NT2/D1 (cell line): ENCODE measurements at regions not wholly inside any gene's neighbourhood (a gene's known extent, or its start where the extent isn't known, plus 50 kb on each side); places are given as distances from the start of the nearest gene placed in this dataset.

Source experiments
- DNase-seq: peaks from one replicate; pipeline ENCODE4 v3.0.0-alpha.2; 2011; ENCODE audit warnings: low read depth, low spot score
- H3K27me3 ChIP-seq: 2 replicates; pipeline ENCODE4 v1.6.0; 2011; ENCODE audit warnings: mild to moderate bottlenecking; ENCODE audit not compliant: insufficient read length, insufficient read depth
- H3K36me3 ChIP-seq: 2 replicates; pipeline ENCODE4 v1.6.1; 2011; ENCODE audit warnings: mild to moderate bottlenecking, low read length, mixed read lengths; ENCODE audit not compliant: insufficient read depth, insufficient read length
- H3K4me1 ChIP-seq: 2 replicates; pipeline ENCODE4 v1.5.1; 2011; ENCODE audit not compliant: insufficient read depth, insufficient read length
- H3K4me3 ChIP-seq: 2 replicates; pipeline ENCODE4 v1.5.1; 2011; ENCODE audit warnings: low read depth; ENCODE audit not compliant: insufficient read length
- H3K9ac ChIP-seq: 2 replicates; pipeline ENCODE4 v1.6.0; 2011; ENCODE audit warnings: low read depth; ENCODE audit not compliant: insufficient read length
- H3K9me3 ChIP-seq: 2 replicates; pipeline ENCODE4 v1.5.1; 2011; ENCODE audit warnings: mild to moderate bottlenecking, low read length; ENCODE audit not compliant: insufficient read depth
- SUZ12 ChIP-seq: IDR thresholded peaks from 2 replicates; pipeline ENCODE4 v1.6.1; 2011; ENCODE audit not compliant: insufficient read length, insufficient read depth; ENCODE audit errors: extremely low read depth
- YY1 ChIP-seq: IDR thresholded peaks from 2 replicates; pipeline ENCODE4 v1.6.1; 2011; ENCODE audit not compliant: insufficient read length, insufficient read depth
- ZNF274 ChIP-seq: IDR thresholded peaks from 2 replicates; pipeline ENCODE4 v1.6.1; 2011; ENCODE audit warnings: mild to moderate bottlenecking, low read depth, low read length

GRCh38 chr5:92102313-92102712 is 719.2 kb upstream of the ARRDC3 start:
- H3K36me3 ChIP-seq: no peaks in the 10 kb centered on the region
- no peaks in the 10 kb centered on the region for H3K4me1 ChIP-seq
- no peak overlapping the region for H3K9ac ChIP-seq
- no peaks in the 10 kb centered on the region for H3K27me3 ChIP-seq
- TF ChIP-seq SUZ12 (no peak), YY1 (no peak), ZNF274 (no peak)
- DNase-seq: no peak
- no peak overlapping the region for H3K4me3 ChIP-seq
- H3K9me3 ChIP-seq: no peaks in the 10 kb centered on the region

DNA sequence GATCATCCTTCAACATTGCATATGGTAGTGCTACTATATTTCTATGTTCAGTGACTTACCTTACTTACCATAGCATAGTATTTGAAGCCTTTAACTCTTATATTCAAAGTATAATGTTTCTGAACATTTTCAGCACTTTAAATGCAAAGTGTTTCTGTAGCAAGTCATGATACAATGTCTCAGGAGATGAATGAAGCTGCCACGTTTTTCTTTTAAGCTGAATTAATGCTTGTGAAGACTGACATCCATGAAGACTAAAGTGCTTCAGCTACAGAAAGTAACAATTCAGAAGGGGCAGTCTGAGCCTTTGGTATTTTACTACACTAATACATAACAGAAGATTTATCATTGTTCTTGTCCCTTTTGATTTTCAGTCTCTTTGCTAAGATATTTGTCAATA is 709.1 kb upstream of the ARRDC3 start:
- no peak for DNase-seq
- Histone ChIP-seq H3K4me1 (no peaks in the 10 kb centered on the region), H3K9ac (no peak overlapping the region), H3K9me3 (no peaks in the 10 kb centered on the region), H3K27me3 (no peaks in the 10 kb centered on the region), H3K36me3 (no peaks in the 10 kb centered on the region), H3K4me3 (no peak overlapping the region)
- no peak for TF ChIP-seq YY1
- no peak for TF ChIP-seq ZNF274
- no peak for TF ChIP-seq SUZ12

DNA sequence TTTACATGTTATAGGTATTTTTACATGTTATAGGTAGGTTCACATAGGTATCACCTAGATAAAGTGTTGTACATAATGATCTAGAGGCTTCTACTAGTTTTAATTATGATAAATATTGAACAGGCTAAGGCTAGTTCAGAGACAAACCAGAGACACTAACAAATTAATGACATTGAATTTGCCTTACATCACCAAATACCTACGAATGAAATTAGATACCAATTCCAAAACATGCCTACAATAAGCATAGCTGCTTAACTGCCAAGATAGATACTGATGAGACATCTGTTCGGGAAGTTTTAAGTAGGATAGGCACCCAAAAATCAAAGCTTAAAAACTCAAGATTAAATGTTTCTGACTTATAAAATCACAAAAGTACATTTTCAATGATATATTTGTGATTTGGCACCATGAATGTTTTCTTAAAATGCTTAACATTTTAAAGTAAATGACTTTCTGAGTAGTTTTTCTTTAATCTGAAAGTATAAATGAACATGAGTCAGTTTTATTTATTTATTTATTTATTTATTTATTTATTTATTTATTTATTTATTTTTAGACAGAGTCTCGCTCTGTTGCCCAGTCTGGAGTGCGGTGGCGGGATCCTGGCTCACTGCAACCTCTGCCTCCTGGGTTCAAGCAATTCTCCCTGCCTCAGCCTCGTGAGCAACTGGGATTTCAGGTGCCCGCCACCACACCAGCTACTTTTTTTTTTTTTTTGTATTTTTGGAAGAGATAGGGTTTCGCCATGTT is 703.1 kb upstream of the ARRDC3 start:
- Histone ChIP-seq H3K4me1 (no peaks in the 10 kb centered on the region), H3K36me3 (no peaks in the 10 kb centered on the region), H3K4me3 (no peak overlapping the region), H3K27me3 (no peaks in the 10 kb centered on the region), H3K9ac (no peak overlapping the region), H3K9me3 (no peaks in the 10 kb centered on the region)
- no peak for DNase-seq
- TF ChIP-seq SUZ12: no peak
- TF ChIP-seq ZNF274: no peak
- TF ChIP-seq YY1: no peak

DNA sequence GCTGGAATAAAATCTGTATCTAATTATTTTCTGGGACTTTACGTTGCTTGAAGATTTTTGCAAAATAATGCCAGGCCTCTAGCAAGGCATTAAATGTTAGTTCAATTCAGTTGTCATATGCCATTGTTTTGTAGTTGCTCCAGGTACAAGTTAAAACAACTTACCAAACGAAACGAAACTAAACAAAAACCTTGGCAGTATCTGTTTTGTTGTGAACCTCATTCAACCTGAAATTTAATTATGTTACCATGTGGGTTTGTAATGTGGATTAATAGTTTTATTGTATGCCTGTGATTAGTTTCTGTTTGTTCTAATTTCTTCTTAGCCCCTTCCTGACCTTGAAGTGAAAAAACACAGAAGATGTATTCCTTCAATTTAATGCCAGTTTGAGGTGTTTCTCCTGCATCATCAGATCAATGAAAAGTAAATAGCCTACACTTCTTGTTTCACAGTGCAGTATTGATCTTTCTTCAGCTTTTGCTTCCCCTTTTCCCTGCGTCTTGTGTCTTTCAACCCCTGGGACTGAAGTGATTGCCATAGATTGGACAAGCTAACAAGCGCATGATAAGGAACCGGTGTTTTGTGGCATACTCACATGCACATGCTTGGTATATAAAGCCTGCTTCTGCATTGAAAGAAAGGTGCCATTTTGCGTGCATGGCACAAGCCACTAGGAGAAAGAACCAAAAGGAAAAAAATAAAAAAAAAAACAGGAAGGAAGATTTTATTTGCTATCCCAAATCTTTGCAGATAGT is 699.0 kb upstream of the ARRDC3 start:
- DNase-seq: no peak
- no peaks in the 10 kb centered on the region for H3K9me3 ChIP-seq
- H3K4me1 ChIP-seq: no peaks in the 10 kb centered on the region
- no peak overlapping the region for H3K4me3 ChIP-seq
- no peaks in the 10 kb centered on the region for H3K36me3 ChIP-seq
- no peak for TF ChIP-seq YY1
- TF ChIP-seq SUZ12: no peak
- TF ChIP-seq ZNF274: no peak
- no peaks in the 10 kb centered on the region for H3K27me3 ChIP-seq
- no peak overlapping the region for H3K9ac ChIP-seq

- Histone ChIP-seq H3K9me3 (peaks cover 16% of the 10 kb centered on the region), H3K9ac (no peak overlapping the region), H3K27me3 (no peaks in the 10 kb centered on the region), H3K4me1 (no peaks in the 10 kb centered on the region), H3K36me3 (no peaks in the 10 kb centered on the region), H3K4me3 (no peak overlapping the region)
- TF ChIP-seq SUZ12 (no peak), YY1 (no peak), ZNF274 (no peak)
- no peak for DNase-seq
Observed at GRCh38 chr5:92070786-92071185, 687.7 kb upstream of the ARRDC3 start.

DNA sequence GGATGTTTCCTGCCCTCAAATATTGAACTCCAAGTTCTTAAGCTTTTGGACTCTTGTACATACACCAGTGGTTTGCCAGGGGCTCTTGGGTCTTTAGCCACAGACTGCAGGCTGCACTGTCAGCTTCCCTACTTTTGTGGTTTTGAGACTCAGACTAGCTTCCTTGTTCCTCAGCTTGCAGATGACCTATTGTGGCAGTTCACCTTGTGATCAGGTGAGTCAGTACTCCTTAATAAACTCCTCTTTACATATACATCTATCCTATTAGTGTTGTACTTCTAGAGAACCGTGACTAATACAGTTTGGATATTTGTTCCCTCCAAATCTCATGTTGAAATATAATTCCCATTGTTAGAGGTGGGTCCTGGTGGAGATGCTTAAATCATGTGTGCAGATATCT is 681.9 kb upstream of the ARRDC3 start:
- TF ChIP-seq YY1 (no peak), ZNF274 (no peak), SUZ12 (no peak)
- H3K9me3 ChIP-seq: peaks cover 26% of the 10 kb centered on the region
- H3K36me3 ChIP-seq: no peaks in the 10 kb centered on the region
- H3K9ac ChIP-seq: no peak overlapping the region
- no peaks in the 10 kb centered on the region for H3K4me1 ChIP-seq
- no peak for DNase-seq
- H3K27me3 ChIP-seq: no peaks in the 10 kb centered on the region
- no peak overlapping the region for H3K4me3 ChIP-seq

DNA sequence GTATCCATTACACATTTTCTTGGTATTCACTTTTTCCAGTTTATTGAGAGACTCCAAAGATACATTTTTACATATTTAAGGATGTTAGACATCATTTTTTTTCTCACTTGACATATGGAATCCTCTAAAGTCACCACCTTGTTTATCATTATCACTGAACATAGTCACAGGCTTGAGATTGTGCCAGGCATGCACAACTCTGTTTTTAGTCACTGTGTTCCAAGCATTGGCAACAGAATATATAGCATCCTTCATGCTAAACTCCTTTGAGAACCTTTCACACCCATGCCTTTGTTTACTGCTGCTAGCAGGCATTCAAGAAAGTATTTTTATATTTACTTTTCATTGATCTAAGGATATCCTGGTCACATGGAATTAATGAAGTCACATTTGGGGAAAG is 668.6 kb upstream of the ARRDC3 start:
- H3K36me3 ChIP-seq: no peaks in the 10 kb centered on the region
- no peak for DNase-seq
- H3K27me3 ChIP-seq: no peaks in the 10 kb centered on the region
- H3K9ac ChIP-seq: no peak overlapping the region
- TF ChIP-seq ZNF274: no peak
- TF ChIP-seq YY1: no peak
- TF ChIP-seq SUZ12: no peak
- no peaks in the 10 kb centered on the region for H3K4me1 ChIP-seq
- H3K9me3 ChIP-seq: no peaks in the 10 kb centered on the region
- H3K4me3 ChIP-seq: no peak overlapping the region
